ENCODE measurements at regions not wholly inside any gene's neighbourhood (a gene's known extent, or its start where the extent isn't known, plus 50 kb on each side); places are given as distances from the start of the nearest gene placed in this dataset.

- Histone ChIP-seq H3K9ac (ENCODE audit: low read depth, low read length) (no peak overlapping the region), H3K4me3 (ENCODE audit: insufficient read depth, low read depth, low read length) (no peak overlapping the region), H2BK20ac (ENCODE audit: low read depth, low read length) (no peak overlapping the region), H3K9me3 (ENCODE audit: control insufficient read depth, insufficient read depth, low read length) (no peaks in the 10 kb centered on the region; the same call in 1 of the 2 replicates), H3K23ac (ENCODE audit: low read depth, low read length) (no peak overlapping the region), H3K9me1 (ENCODE audit: insufficient read depth, low read length) (no peaks in the 10 kb centered on the region), H3K4me1 (ENCODE audit: control insufficient read depth, insufficient read depth, low read length) (no peaks in the 10 kb centered on the region; the same call in 1 of the 2 replicates), H4K91ac (ENCODE audit: insufficient read depth, low read depth, low read length) (no peak overlapping the region), H3K4me2 (ENCODE audit: low read depth, low read length) (no peak overlapping the region), H2AK5ac (ENCODE audit: low read depth, low read length) (no peak overlapping the region), H4K5ac (ENCODE audit: low read depth, low read length) (no peak overlapping the region), H3K79me1 (ENCODE audit: low read depth in 1 of 2, low read length in 2 of 2) (no peaks in the 10 kb centered on the region), H3K56ac (ENCODE audit: extremely low read depth, insufficient read depth, low read length) (no peak overlapping the region), H3K18ac (ENCODE audit: low read depth, low read length) (no peak overlapping the region), H2BK5ac (ENCODE audit: low read depth, low read length, poor library complexity, severe bottlenecking) (no peak overlapping the region), H4K20me1 (ENCODE audit: insufficient read depth, low read length) (no peaks in the 10 kb centered on the region), H2BK120ac (ENCODE audit: low read depth, low read length) (no peak overlapping the region), H3K4ac (ENCODE audit: low read depth, low read length) (no peak overlapping the region), H3K36me3 (ENCODE audit: control insufficient read depth, insufficient read depth, low read length) (no peaks in the 10 kb centered on the region), H2AK9ac (replicated peaks; ENCODE audit: low read depth, low read length, poor library complexity) (no peak overlapping the region), H2BK15ac (ENCODE audit: low read depth, low read length) (no peak overlapping the region), H4K8ac (ENCODE audit: low read depth in 2 of 2, low read length in 2 of 2) (no peak overlapping the region), H2AFZ (replicated peaks; ENCODE audit: low read length, poor library complexity) (no peak overlapping the region), H3K27ac (ENCODE audit: insufficient read depth, low read length) (no peak overlapping the region), H3K27me3 (ENCODE audit: control insufficient read depth, insufficient read depth, low read length) (no peaks in the 10 kb centered on the region; the same call in 1 of the 2 replicates), H3K14ac (replicated peaks; ENCODE audit: low read depth, low read length) (no peak overlapping the region)
- no CpG with 5 or more reads among the region's 1 CpG for WGBS, 2 experiments (ENCODE audit: extremely low coverage in 2 of 2, insufficient read length in 1 of 2)
- in situ Hi-C loops (cut with MboI; ENCODE audit: low sequenced_read_pairs) = no loop called here
- ATAC-seq (ENCODE audit: low read depth) (no peak), DNase-seq (no peak)
- intact Hi-C loops (cut with micrococcal nuclease) = no loop called here
- TF ChIP-seq CHD1 (IDR thresholded peaks at IDR 0.05; ENCODE audit: low read depth, low read length) (no peak), BHLHE40 (IDR thresholded peaks at IDR 0.05; ENCODE audit: low read depth, low read length) (no peak), NFE2L2 (IDR thresholded peaks at IDR 0.05; ENCODE audit: low read depth, low read length) (no peak), USF2 (IDR thresholded peaks at IDR 0.05; ENCODE audit: low read depth, low read length) (no peak), MXI1 (IDR thresholded peaks at IDR 0.05; ENCODE audit: borderline replicate concordance, low read depth, low read length) (no peak), FOS (IDR thresholded peaks at IDR 0.05; ENCODE audit: low read depth, low read length) (no peak), MAFK (IDR thresholded peaks at IDR 0.05; ENCODE audit: low read depth, low read length) (no peak), ELK1 (IDR thresholded peaks at IDR 0.05; ENCODE audit: borderline replicate concordance, low read depth, low read length) (no peak), SMC3 (IDR thresholded peaks at IDR 0.05; ENCODE audit: low read depth, low read length) (no peak), CEBPB (IDR thresholded peaks at IDR 0.05; ENCODE audit: low read depth, low read length) (no peak), CTCF (conservative IDR thresholded peaks at IDR 0.05; ENCODE audit: low read depth, low read length) (no peak), MAZ (IDR thresholded peaks at IDR 0.05; ENCODE audit: borderline replicate concordance, low read depth, low read length) (no peak), POLR2A (IDR thresholded peaks at IDR 0.05; ENCODE audit: low read depth, low read length) (no peak)
- BruUV-seq (replicated peaks) = no TSS peak
- dilution Hi-C loops (cut with HindIII; ENCODE audit: low sequenced_read_pairs, unreplicated experiment) = no loop called here
- POLR2A ChIA-PET (ENCODE audit: unreplicated experiment) = no interaction called here
- CTCF ChIA-PET = no interaction called here
Observed at GRCh38 chr20:24866008-24866407, 83.1 kb upstream of the CST7 start.
